Tibial artery (tissue), 4 donors: ENCODE measurements at regions not wholly inside any gene's neighbourhood (a gene's known extent, or its start where the extent isn't known, plus 50 kb on each side); places are given as distances from the start of the nearest gene placed in this dataset.

Experiments used
- DNase-seq, 2 donors: peaks; one replicate each; pipeline ENCODE4 v3.0.0-alpha.2; 2019
- H3K27ac ChIP-seq, 2 donors: fragments of 200-600 bp; sonication (generic) in 1 of 2; 1 replicate in 1 of 2; 2 replicates in 1 of 2; pipeline ENCODE4 v1.5.1; 2018 to 2019; ENCODE audit warnings: mild to moderate bottlenecking in 1 of 2
- H3K27me3 ChIP-seq, 2 donors: fragments of 200-600 bp; sonication (generic) in 1 of 2; one replicate each; pipeline versions ENCODE4 v1.5.1 to v1.6.0; 2016 to 2019
- H3K36me3 ChIP-seq, 3 donors: fragments of 200-600 bp; sonication (generic) in 2 of 3; one replicate each; pipeline ENCODE4 v1.5.1; 2016 to 2019; ENCODE audit warnings: mild to moderate bottlenecking in 2 of 3
- H3K4me1 ChIP-seq, 4 donors: fragments of 200-600 bp; sonication (generic) in 2 of 4; 1 replicate in 3 of 4; 2 replicates in 1 of 4; pipeline ENCODE4 v1.5.1; 2016 to 2019
- H3K4me3 ChIP-seq, 2 donors: fragments of 200-600 bp; sonication (generic) in 1 of 2; 1 replicate in 1 of 2; 2 replicates in 1 of 2; pipeline ENCODE4 v1.5.1; 2018 to 2019; ENCODE audit warnings: mild to moderate bottlenecking in 2 of 2
- H3K9me3 ChIP-seq, 3 donors: fragments of 200-600 bp; sonication (generic) in 1 of 3; one replicate each; pipeline ENCODE4 v1.5.1; 2016 to 2019
- intact Hi-C: fragments of 100-400 bp; cut with DNase I; formaldehyde crosslinking; loops from one replicate; pipeline ENCODE4 v1.15.0; 2023; ENCODE audit warnings: low total_unique reads
- TF ChIP-seq, protein P1 (sequence below), 2 experiments: fragments of 200-600 bp in 1 of 2; fragments of 450-650 bp in 1 of 2; IDR thresholded peaks; one replicate each; pipeline ENCODE4 v1.5.1; 2017 to 2019; ENCODE audit warnings: antibody characterized with exemption in 2 of 2, mild to moderate bottlenecking in 1 of 2, moderate library complexity in 1 of 2

DNA sequence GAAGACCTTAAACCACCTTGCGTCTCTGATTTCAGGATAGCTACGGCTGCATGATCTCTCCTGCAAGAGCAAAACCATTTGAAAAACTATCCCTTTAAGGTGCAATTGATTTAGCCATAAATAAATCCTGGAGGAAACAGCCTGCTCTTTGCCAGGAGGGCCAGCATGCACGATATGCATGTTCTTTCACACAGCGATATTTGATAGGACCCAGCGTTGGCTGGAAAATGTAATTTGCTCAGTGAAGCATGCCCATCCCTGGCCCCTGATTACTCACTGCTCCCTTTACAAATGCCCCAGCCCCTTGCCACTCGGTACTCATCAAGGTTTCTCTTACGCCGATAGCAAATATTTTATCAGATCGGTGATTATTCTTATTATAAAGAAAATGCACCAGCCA lies 315.4 kb downstream of the CDH2 start:
- H3K27me3 ChIP-seq = no peaks in the 10 kb centered on the region
- H3K36me3 ChIP-seq = no peaks in the 10 kb centered on the region
- H3K4me1 ChIP-seq = no peaks in the 10 kb centered on the region
- TF ChIP-seq, protein P1, sequence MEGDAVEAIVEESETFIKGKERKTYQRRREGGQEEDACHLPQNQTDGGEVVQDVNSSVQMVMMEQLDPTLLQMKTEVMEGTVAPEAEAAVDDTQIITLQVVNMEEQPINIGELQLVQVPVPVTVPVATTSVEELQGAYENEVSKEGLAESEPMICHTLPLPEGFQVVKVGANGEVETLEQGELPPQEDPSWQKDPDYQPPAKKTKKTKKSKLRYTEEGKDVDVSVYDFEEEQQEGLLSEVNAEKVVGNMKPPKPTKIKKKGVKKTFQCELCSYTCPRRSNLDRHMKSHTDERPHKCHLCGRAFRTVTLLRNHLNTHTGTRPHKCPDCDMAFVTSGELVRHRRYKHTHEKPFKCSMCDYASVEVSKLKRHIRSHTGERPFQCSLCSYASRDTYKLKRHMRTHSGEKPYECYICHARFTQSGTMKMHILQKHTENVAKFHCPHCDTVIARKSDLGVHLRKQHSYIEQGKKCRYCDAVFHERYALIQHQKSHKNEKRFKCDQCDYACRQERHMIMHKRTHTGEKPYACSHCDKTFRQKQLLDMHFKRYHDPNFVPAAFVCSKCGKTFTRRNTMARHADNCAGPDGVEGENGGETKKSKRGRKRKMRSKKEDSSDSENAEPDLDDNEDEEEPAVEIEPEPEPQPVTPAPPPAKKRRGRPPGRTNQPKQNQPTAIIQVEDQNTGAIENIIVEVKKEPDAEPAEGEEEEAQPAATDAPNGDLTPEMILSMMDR (IDR thresholded peaks at IDR 0.05) = no peak
- no peaks in the 10 kb centered on the region for H3K9me3 ChIP-seq
- intact Hi-C loops = no loop called here
- H3K27ac ChIP-seq = no peak overlapping the region
- H3K4me3 ChIP-seq = no peak overlapping the region
- DNase-seq = no peak

DNA sequence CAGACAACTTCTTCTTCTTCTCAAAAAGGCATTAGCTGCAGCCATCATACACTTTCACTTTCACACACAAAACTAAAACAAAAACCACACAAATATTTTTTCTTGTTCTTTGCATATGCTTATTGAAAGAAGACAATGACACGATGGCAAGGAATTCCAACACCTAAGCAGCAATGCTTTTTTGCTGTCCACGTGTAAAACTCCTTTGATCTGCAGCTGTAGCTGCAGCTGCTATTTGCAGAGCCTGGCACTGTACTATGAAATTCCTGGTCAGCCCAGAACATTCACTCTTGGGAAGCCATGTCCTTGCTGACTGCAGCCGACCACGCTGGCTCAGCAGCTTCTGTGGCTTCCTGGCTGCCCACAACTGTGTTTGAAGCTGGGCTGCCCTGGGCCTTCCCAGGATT lies 316.2 kb downstream of the CDH2 start:
- no peak for DNase-seq
- TF ChIP-seq, protein P1 (IDR thresholded peaks at IDR 0.05) = no peak
- H3K4me3 ChIP-seq = no peak overlapping the region
- intact Hi-C loops = no loop called here
- no peaks in the 10 kb centered on the region for H3K36me3 ChIP-seq
- H3K4me1 ChIP-seq = no peaks in the 10 kb centered on the region
- H3K27ac ChIP-seq = no peak overlapping the region
- H3K27me3 ChIP-seq = no peaks in the 10 kb centered on the region
- H3K9me3 ChIP-seq = no peaks in the 10 kb centered on the region

DNA sequence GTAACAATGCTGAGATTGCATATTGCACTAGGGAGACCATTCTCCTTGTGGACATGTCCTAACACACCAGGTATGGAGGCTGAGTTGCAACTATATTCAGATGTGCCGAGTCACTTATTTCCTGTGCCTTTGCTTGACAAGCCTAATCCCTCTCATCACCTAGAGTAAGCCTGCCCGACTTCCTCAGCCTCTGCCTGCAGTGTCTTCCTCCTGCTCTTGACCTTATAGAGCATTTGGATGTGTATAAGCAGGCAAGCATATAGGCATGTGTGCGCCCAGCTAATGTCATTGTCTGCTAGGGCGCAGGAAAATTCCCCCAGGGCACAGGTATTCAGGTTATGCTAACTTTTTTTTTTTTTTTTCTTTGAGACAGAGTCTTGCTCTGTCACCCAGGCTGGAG lies 316.9 kb downstream of the CDH2 start:
- Histone ChIP-seq H3K27me3 (no peaks in the 10 kb centered on the region), H3K36me3 (no peaks in the 10 kb centered on the region), H3K27ac (no peak overlapping the region), H3K9me3 (no peaks in the 10 kb centered on the region), H3K4me3 (no peak overlapping the region), H3K4me1 (no peaks in the 10 kb centered on the region)
- intact Hi-C loops = no loop called here
- TF ChIP-seq, protein P1 (IDR thresholded peaks at IDR 0.05) = no peak
- no peak for DNase-seq

DNA sequence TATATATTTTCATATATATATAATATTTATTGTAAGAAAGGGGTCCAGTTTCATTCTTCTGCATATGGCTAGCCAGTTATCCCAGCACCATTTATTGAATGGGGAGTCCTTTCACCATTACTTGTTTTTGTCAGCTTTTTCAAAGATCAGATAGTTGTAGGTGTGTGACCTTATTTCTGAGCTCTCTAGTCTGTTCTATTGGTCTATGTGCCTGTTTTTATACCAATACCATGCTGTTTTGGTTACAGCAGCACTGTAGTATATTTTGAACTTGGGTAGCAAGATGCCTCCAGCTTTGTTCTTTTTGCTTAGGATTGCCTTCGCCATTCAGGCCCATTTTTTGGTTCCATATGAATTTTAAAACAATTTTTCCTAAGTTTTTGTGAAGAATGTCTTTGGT lies 320.1 kb downstream of the CDH2 start:
- Histone ChIP-seq H3K9me3 (no peaks in the 10 kb centered on the region), H3K4me1 (no peaks in the 10 kb centered on the region), H3K27ac (no peak overlapping the region), H3K36me3 (no peaks in the 10 kb centered on the region), H3K4me3 (no peak overlapping the region), H3K27me3 (no peaks in the 10 kb centered on the region)
- no peak for DNase-seq
- intact Hi-C loops = no loop called here
- TF ChIP-seq, protein P1 (IDR thresholded peaks at IDR 0.05) = no peak

DNA sequence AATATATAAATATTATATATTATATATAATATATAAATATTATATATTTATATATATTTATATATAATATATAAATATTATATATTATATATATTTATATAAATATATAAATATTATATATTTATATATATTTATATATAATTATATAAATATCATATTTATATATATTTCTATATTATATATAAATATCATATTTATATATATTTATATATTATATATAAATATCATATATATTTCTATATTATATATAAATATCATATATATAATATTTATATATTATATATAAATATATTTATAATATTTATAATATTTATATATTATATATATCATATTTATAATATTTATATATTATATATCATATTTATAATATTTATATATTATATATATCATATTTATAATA lies 321.4 kb downstream of the CDH2 start:
- DNase-seq = no peak
- TF ChIP-seq, protein P1 (IDR thresholded peaks at IDR 0.05) = no peak
- Histone ChIP-seq H3K9me3 (no peaks in the 10 kb centered on the region), H3K4me3 (no peak overlapping the region), H3K27me3 (no peaks in the 10 kb centered on the region), H3K4me1 (no peaks in the 10 kb centered on the region), H3K27ac (no peak overlapping the region), H3K36me3 (no peaks in the 10 kb centered on the region)
- intact Hi-C loops = no loop called here

DNA sequence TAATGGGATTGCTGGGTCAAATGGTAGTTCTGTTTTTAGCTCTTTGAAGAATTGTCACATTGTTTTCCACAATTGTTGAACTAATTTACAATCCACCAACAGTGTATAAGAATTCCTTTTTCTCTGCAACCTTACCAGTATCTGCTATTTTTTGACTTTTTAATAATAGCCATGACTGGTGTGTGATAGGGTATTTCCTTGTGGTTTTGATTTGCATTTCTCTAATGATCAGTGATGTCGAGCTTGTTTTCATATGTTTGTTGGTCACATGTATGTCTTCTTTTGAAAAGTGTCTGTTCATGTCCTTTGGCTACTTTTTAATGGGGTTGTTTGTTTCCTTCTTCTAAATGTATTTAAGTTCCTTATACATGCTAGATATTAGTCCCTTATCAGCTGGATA lies 322.3 kb downstream of the CDH2 start:
- intact Hi-C loops = no loop called here
- Histone ChIP-seq H3K4me1 (no peaks in the 10 kb centered on the region), H3K9me3 (no peaks in the 10 kb centered on the region), H3K27me3 (no peaks in the 10 kb centered on the region), H3K36me3 (no peaks in the 10 kb centered on the region), H3K27ac (no peak overlapping the region), H3K4me3 (no peak overlapping the region)
- DNase-seq = no peak
- TF ChIP-seq, protein P1 (IDR thresholded peaks at IDR 0.05) = no peak
